ENCODE measurements at regions not wholly inside any gene's neighbourhood (a gene's known extent, or its start where the extent isn't known, plus 50 kb on each side); places are given as distances from the start of the nearest gene placed in this dataset.

DNA sequence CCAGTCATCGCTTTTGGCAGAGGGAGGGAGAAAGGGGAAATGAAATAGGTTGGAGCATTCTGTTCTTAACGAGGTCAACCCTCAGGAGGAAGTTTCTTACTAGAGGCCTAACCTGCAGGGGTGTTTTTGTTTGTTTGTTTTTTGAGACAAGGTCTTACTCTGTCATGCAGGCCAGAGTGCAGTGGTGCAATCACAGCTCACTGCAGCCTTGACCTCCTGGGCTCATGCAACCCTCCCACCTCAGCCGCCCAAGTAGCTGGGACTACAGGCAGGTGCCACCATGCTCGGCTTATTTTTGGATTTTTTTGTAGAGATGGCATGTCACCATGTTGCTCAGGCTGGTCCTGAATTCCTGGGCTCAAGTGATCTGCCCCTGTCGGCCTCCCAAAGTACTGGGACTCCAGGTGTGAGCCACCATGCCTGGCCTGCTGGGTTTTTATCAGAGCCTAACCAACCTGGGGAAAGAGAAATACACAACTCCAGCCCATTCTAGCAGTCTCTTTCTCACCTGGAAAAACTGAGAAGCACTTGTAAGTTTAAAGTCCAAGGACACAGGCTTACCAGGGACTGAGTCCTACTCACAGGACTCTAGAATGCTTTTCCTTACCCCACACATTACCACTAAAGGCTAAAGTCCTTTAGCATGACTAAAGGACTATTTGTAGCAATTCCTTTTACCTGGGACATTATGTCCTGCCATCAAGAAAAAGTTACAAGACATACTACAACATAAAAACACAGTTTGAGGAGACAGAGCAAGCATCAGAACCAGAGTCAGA lies 101.0 kb upstream of the EGFR start:
- H3K9me3 ChIP-seq (replicated peaks; ENCODE audit: control insufficient read depth, insufficient read depth, low read length) = no peaks in the 10 kb centered on the region
- H3K4me2 ChIP-seq (ENCODE audit: control insufficient read depth, insufficient read depth) = no peak overlapping the region
- no peak for ATAC-seq
- H3K79me2 ChIP-seq (ENCODE audit: control insufficient read depth, insufficient read depth, low read length) = no peaks in the 10 kb centered on the region
- no peak overlapping the region for H3K4me3 ChIP-seq
- no peaks in the 10 kb centered on the region for H4K20me1 ChIP-seq (ENCODE audit: control insufficient read depth, insufficient read depth)
- no peak overlapping the region for H2AFZ ChIP-seq (ENCODE audit: control insufficient read depth, low read depth, low read length)
- RAD21 ChIA-PET (ENCODE audit: unreplicated experiment) = no interaction called here
- SMC1A ChIA-PET (ENCODE audit: uncharacterized antibody, unreplicated experiment) = interaction anchor here (1.2 kb wide), 1 partner anchor 82 kb away, joined by 3 read pairs; no protein-coding TSS in a partner anchor
- POLR2A ChIA-PET = no interaction called here
- FAIRE-seq = peak; percentile 27
- 31% methylated on average over 5 of the region's 5 CpGs for WGBS (ENCODE audit: insufficient coverage, insufficient replicate concordance, low lambda C conversion rate, missing lambda C conversion rate)
- in situ Hi-C loops (cut with MboI) (no loop called here), intact Hi-C loops (cut with micrococcal nuclease; ENCODE audit: unreplicated experiment) (no loop called here)
- BruUV-seq (replicated peaks) = no TSS peak
- no peaks in the 10 kb centered on the region for H3K4me1 ChIP-seq (ENCODE audit: control insufficient read depth, insufficient read depth, low read length)
- CTCF ChIA-PET = no interaction called here
- H3K36me3 ChIP-seq (ENCODE audit: control insufficient read depth in 2 of 2, insufficient read depth in 2 of 2, low read length in 1 of 2) = no peaks in the 10 kb centered on the region
- DNase-seq (ENCODE audit: low read depth, low spot score) = no peak
- no peak overlapping the region for H3K9ac ChIP-seq (ENCODE audit: control insufficient read depth, insufficient read depth, low read length)
- no peaks in the 10 kb centered on the region for H3K27me3 ChIP-seq (replicated peaks in 1 of 2; ENCODE audit: control insufficient read depth in 2 of 2, insufficient read depth in 2 of 2, low read length in 1 of 2)
- no peak overlapping the region for H3K27ac ChIP-seq (ENCODE audit: control insufficient read depth, insufficient read depth)
- no peak for TF ChIP-seq SUZ12 (IDR thresholded peaks at IDR 0.05; ENCODE audit: unreplicated experiment)
- TF ChIP-seq CBX5 (IDR thresholded peaks at IDR 0.05; ENCODE audit: low read depth) = no peak
- no peak for TF ChIP-seq EP300 (IDR thresholded peaks at IDR 0.05; ENCODE audit: borderline replicate concordance in 1 of 2, control insufficient read depth in 1 of 2, low read depth in 2 of 2, low read length in 2 of 2)
- TF ChIP-seq, protein P1, sequence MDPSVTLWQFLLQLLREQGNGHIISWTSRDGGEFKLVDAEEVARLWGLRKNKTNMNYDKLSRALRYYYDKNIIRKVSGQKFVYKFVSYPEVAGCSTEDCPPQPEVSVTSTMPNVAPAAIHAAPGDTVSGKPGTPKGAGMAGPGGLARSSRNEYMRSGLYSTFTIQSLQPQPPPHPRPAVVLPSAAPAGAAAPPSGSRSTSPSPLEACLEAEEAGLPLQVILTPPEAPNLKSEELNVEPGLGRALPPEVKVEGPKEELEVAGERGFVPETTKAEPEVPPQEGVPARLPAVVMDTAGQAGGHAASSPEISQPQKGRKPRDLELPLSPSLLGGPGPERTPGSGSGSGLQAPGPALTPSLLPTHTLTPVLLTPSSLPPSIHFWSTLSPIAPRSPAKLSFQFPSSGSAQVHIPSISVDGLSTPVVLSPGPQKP (IDR thresholded peaks at IDR 0.05; ENCODE audit: low read depth, low read length) = no peak
- TF ChIP-seq IRF4 (IDR thresholded peaks at IDR 0.05; ENCODE audit: low read depth, low read length) = no peak
- no peak for TF ChIP-seq ATF3 (IDR thresholded peaks at IDR 0.05; ENCODE audit: borderline replicate concordance, extremely low read depth, low read depth, low read length)
- TF ChIP-seq, protein P2, sequence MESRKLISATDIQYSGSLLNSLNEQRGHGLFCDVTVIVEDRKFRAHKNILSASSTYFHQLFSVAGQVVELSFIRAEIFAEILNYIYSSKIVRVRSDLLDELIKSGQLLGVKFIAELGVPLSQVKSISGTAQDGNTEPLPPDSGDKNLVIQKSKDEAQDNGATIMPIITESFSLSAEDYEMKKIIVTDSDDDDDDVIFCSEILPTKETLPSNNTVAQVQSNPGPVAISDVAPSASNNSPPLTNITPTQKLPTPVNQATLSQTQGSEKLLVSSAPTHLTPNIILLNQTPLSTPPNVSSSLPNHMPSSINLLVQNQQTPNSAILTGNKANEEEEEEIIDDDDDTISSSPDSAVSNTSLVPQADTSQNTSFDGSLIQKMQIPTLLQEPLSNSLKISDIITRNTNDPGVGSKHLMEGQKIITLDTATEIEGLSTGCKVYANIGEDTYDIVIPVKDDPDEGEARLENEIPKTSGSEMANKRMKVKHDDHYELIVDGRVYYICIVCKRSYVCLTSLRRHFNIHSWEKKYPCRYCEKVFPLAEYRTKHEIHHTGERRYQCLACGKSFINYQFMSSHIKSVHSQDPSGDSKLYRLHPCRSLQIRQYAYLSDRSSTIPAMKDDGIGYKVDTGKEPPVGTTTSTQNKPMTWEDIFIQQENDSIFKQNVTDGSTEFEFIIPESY (IDR thresholded peaks at IDR 0.05) = no peak
- TF ChIP-seq RBBP5 (conservative IDR thresholded peaks at IDR 0.05) = no peak
- TF ChIP-seq WRNIP1 (IDR thresholded peaks at IDR 0.05; ENCODE audit: borderline replicate concordance, low read depth, low read length) = no peak
- TF ChIP-seq NR2C1 (IDR thresholded peaks at IDR 0.05) = no peak
- TF ChIP-seq, protein P3, sequence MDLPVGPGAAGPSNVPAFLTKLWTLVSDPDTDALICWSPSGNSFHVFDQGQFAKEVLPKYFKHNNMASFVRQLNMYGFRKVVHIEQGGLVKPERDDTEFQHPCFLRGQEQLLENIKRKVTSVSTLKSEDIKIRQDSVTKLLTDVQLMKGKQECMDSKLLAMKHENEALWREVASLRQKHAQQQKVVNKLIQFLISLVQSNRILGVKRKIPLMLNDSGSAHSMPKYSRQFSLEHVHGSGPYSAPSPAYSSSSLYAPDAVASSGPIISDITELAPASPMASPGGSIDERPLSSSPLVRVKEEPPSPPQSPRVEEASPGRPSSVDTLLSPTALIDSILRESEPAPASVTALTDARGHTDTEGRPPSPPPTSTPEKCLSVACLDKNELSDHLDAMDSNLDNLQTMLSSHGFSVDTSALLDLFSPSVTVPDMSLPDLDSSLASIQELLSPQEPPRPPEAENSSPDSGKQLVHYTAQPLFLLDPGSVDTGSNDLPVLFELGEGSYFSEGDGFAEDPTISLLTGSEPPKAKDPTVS (IDR thresholded peaks at IDR 0.05; ENCODE audit: low read depth, low read length) = no peak
- TF ChIP-seq MTA3 (IDR thresholded peaks at IDR 0.05; ENCODE audit: borderline replicate concordance, low read length) = no peak
- no peak for TF ChIP-seq FOXM1 (IDR thresholded peaks at IDR 0.05; ENCODE audit: low read depth, low read length)
- no peak for TF ChIP-seq ZNF592 (IDR thresholded peaks at IDR 0.05)
